Activated CD4-positive, alpha-beta T cell treated with anti-CD3 and anti-CD28 coated beads, Interleukin-2, amount 50 U/mL, for 48 hours (primary cell): ENCODE measurements at regions not wholly inside any gene's neighbourhood (a gene's known extent, or its start where the extent isn't known, plus 50 kb on each side); places are given as distances from the start of the nearest gene placed in this dataset.
A peak's percentile ranks its signal among the peaks of the same experiment; 100 is the strongest.
"Not testable (repeated sequence)": the region's sequence is repeated elsewhere in the genome, so short reads cannot be mapped to it uniquely, and the experiment has no call there.

Experiments
- DNase-seq, 2 experiments: peaks; one replicate each; pipeline ENCODE4 v3.0.0-alpha.2; 2020

DNA sequence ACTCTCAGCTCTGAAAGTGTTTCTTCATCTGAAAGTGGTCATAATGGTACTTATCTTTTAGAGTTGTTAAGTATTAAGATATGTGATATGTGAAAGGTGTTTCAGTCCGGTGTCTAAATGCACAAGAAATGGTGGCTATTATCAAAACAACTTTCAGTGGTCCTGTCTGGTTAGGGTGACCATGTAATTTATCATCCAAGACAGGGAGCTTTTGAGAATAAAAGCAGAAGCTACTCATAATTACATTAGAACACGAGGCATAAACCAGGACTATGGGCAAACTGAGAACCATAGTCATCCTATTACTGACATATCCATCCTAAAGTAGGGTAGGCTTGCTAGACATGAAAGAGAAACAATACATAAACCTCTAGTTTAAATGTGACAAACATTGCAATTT, 418.1 kb upstream of the SEMA6A start:
- no peak for DNase-seq

DNA sequence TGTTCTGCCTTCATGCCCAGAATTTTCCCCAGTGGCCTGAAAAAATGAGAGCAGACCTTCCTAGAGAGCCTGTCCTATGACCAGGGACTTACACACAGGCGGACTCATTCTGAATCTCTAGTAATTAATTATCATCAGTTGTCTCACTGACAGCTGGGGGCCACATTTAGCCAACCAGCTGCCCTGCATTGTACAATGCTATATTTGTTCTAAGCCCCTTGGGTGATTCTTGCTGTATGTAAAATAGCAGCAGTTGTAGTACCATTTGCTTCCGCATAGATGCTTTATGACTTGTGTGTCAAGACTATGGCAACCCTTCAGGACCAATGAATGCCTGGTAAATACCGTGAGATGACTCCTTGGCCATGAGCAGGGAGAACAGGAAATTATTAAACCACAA, 415.4 kb upstream of the SEMA6A start:
- DNase-seq: no peak

DNA sequence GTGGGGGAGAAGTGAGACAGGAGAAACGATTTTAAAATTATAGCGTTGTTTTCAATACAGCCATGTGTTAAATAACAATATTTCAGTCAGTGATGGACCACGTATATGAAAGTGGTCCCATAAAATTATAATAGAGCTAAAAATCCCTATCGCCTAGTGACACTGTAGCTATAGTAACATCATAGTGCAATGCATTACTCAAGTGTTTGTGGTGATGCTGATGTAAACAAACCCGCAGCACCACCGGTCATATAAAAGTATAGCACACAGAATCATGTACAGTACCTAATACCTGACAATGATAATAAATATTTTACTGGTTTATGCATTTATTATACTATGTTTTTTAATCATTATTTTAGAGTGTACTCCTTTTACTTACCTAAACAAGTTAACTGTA, 407.4 kb upstream of the SEMA6A start:
- DNase-seq: no peak

DNA sequence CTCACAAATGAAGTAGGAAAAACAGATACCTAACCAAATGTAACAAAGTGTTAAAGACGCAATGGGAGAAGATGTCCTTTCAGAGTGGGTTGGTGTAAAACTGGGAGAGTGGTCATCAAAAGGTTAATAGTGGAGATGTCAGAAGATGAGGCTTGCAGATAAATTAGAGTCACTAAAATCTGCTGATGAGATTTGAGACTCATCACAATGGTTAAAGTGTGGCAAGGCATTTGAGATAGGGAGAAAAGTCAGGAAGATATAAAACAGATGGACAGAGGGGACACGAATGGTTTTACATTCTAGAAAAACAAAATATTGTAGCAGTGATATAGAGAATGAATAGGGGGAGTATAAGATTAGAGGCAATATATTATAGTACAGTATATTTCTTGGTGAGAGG, 406.0 kb upstream of the SEMA6A start:
- no peak for DNase-seq

DNA sequence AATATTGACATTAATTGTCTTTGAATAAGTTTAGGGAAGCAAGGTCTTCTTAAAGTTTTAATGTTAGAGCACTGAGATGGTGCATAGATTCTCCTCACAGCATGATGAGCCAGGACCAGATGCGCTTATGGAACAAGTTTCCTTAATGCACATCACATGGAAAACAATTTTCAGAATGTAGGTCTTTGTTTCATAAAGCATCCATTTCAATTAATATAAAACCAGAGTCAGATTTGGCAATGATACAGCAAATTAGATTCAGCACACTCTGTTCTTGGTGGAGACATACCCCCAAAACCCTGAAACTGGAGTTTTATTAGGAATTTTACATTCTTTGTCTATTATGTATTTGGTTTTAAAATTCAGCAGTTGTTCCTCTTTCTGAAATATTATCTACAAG, 402.1 kb upstream of the SEMA6A start:
- DNase-seq: no peak

DNA sequence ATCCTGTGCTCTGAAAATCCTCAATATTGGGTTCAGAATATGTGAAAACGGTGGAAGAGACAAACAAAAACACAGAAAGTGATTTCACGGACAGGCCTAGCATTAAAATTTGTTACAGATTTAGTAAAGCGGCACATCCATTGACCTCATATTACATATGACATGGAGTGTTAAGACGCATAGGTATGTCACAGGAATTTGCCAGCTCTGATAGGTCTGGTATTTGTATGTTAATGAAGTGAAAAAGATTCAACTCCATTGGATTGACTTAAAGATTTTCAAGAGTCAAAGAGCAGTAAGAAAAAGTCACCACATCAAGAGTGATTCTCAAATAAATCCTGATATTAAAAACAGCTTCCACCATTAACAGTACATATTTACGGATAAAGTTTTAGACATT, 396.5 kb upstream of the SEMA6A start:
- DNase-seq: no peak

DNA sequence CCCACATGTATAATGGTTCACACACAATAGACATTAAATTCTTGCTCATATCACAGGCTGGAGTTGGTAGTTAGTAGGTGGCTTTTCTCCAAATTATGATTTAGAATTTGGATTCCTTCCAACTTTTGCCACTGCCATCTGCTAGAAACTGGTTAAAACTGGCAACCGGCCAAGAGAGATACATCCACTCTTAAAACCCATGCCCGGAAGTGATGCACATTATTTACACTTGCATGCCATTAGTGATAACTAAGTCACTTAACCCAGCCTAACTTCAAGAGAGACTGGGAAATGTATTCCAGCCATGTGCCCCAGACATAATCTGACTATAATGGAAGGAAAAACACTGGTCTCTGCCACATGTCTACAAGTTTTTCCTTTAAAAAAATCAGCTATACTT, 395.7 kb upstream of the SEMA6A start:
- DNase-seq: no peak

DNA sequence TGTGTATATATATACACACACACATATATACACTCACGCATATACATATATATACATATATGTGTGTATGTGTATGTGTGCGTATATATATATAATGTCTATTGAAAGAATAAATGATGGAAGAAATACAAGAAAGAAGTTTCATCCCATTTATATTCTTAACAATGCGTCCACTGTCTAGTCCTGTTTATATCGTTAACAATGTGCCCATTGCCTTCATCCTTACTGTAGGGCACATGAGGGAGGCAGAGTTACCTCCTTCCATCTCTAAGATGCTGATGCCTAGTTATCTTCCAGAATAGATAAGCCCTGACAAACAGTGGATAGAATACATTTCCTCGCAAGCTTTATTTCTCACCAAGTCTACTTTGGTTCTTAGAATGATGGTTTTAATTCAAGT, 389.8 kb upstream of the SEMA6A start:
- no peak for DNase-seq

DNA sequence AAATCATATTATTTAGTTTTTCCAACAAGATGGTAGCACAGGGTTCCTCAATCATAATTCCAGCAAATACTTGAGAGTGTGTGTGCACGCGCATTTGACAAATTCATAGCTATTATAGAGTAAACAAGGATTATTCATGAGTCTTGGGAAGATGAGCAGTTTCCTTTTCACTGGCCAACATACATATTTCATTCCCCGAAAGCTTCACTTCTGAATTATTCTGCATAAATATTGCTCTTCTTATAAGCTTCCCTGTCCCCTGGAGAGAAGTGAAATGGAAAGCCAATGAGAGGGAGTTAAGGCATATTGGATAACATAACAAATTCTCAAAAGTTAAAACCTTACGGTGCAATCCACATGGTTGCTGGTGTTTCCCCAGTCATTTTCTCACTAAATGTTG, 386.4 kb upstream of the SEMA6A start:
- no peak for DNase-seq

DNA sequence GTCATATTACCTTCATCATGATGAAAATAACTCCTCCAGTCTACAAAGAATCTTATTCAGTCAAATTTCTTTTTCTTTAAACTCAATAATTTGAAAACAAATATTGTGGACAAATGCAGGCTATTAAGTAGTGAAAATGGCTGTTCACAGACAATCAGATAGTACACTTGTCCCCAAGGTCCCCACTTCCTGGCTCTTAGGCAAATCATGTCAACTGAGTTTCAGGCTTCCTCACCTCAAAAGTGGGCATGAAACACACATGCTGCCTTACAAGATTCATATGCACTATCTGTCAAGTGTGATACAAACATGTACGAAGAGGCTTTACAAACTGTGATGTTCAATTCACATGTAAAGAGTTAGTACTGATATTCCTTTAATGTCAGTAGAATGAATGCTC, 385.2 kb upstream of the SEMA6A start:
- no peak for DNase-seq

DNA sequence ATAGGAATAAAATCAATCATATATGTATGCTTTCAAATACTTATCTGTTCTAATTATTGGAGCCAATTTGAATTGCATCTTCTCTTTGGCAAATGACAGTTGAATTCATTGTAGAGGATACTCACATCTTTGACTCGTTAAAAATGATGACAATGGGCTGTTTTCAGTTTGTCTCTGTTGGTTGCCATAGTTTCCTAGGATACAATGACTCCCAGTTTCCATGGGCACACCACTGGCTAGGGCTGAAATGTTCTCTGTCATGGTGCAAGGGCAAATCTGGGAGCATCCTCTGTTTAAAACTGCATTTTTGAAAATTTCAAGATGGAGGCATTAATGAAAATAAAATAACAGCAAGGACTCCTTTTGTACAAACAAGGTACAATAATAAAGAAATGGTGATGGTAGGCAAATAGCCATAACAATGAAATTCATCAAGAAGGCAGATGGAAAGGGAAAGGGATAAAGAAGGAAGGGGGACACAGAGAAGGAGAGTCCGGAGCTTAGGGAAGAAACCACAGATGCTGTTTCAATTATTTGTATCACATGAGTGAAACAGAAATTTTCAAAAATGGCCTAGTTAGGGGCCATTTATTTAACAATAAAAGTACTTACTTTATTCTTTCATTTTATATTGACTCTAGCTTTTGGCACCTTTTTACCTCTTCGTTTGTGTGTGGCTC, 378.8 kb upstream of the SEMA6A start:
- DNase-seq: no peak

DNA sequence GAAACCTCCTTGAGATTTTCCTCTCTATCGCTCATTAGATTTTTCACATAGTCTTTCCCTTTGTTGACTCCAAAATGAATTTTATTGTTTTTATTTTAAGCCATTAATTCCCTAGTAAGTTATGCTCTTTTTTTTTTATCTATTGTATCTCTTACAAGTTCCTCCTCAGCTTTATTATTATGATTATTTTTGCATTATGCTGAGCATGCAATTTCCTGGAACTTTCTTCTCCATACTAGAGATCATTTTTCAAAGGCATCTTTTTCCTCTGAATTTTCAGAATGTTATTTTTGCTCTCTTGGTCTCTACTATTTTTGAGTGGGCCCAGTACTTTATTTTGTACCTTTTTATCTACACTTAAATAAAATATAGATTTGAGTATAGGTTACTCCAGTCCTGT, 376.6 kb upstream of the SEMA6A start:
- no peak for DNase-seq

DNA sequence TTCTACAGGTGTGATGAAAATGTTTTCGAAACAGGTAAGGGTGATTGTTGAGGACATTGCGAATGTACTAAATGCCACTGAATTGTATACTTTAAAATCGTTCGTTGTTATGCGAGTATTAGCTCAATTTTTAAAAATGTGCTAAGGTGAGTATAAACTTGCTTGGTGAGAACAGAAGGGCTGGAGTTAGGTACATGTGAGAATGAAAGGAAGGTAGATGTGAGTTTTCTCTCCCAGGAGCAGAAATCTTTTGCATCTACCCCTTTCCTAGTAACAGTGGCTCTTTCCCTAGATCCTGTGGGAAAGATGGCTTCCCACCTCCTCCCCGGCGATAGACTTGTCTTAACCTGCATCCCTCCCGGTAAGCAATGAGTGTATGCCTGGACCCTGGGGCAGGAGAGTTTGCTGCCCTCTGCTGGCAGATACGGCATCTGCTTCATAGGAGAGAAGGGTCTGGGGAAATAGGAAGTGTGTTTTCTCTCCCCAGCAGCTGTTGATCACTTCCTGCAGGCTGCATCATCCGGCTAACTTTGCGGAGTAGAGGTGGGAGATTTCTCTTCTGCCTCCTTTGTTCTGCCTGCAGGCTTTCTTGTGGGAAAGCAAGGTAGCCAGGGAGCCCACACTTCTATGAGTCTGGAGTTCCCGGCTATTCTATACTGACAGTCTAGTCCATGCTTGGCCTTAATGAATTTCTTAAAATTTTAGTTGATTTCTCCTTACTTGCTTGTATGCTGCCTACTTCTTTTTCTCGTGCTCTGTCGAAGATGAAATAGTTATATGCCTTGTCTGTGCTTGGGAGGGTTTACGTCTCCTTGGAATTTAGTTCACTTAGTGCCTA, 373.3 kb upstream of the SEMA6A start:
- DNase-seq: peak; percentile 72 to 75

DNA sequence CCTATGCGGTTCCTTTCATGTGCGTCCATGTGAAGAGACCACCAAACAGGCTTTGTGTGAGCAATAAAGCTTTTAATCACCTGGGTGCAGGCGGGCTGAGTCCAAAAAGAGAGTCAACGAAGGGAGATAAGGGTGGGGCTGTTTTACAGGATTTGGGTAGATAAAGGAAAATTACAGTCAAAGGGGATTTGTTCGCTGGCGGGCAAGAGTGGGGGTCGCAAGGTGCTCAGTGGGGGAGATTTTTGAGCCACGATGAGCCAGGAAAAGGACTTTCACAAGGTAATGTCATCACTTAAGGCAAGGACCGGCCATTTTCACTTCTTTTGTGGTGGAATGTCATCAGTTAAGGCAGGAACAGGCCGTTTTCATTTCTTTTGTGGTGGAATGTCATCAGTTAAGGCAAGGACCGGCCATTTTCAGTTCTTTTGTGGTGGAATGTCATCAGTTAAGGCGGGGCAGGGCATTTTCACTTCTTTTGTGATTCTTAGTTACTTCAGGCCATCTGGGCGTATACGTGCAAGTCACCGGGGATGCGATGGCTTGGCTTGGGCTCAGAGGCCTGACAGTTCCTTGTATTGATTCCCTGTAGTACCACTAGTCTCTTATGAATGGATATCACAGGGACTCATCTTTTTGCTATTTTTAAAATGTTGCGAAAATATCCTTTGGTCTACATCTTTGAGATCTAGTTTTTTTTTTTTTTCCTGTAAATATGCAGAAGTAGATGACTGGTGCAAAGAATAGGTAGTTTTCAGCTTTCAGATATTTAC, 371.2 kb upstream of the SEMA6A start:
- DNase-seq: not testable (repeated sequence)

DNA sequence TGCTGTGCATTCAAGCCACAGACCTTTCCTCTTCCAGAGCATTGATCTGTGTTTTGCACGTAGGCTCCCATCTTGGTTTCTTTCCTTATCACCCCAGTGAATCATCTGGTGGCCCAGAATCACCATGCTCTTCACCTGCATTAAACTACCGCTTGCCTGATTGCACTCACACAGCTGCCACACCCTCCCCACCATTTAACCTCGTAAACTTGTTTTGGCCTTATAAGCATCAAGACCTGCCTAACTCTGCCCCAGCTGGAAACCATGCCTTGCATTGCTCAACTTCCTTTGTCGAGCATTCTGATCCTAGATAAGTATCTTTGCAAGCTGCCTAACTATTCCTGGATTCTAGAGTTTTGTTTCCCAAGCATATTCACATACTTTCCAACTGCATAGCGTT, 369.6 kb upstream of the SEMA6A start:
- no peak for DNase-seq

DNA sequence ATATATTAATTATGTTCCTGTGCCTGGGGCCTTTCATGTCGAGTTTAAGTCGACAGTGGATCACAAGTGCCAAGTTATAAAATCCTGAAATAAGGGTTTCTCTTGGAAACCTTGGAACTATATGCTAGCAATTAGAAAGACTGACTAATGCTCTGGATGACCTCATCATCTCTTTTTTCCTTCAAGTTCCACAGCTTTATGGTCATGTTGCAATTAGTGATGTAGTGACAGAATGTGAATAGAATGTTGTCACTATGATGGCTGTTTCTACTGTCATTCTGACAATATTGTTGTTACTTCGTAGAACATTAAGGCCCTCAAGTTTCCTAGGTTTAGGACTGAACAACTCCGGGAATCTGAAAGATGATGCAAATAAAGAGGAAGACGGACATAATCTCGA, 368.0 kb upstream of the SEMA6A start:
- no peak for DNase-seq

DNA sequence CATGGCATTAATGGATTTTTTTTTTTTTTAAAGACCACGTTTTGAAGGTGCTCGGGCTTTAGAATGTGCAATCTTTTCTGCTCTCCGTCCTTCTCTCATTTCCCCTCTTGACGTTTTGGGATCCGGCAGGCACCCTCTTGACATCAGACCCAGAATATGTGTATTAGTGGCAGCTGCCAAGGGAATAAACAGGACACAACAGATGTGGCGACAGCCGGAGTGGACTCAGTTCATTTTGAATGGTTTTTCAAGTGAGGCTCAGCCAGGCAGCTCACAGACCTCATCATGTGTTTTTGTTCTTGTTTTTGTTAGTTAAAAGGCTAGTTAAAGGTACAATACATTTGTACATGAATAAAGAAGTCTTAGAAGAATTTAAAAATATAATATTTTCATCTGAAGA, 365.0 kb upstream of the SEMA6A start:
- DNase-seq: no peak

DNA sequence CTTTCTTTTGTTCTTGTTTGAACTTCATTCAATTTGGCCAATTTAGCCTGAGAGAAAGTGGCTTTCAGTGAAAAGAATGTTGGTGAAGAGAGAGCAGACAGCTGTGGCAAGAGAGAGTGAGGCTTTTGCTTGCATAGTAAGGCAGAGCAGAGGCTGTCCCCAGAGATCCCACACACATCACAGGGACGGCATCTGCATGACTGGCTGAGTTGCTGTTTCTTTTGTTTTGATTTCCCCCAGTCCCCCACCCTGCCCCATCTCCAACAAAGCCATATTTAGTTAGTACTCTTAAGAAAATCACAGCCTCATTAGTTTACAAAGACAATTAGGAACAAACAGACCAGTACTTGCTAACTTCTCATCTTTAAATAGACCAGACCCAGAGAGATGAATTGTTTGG, 363.9 kb upstream of the SEMA6A start:
- DNase-seq: no peak

DNA sequence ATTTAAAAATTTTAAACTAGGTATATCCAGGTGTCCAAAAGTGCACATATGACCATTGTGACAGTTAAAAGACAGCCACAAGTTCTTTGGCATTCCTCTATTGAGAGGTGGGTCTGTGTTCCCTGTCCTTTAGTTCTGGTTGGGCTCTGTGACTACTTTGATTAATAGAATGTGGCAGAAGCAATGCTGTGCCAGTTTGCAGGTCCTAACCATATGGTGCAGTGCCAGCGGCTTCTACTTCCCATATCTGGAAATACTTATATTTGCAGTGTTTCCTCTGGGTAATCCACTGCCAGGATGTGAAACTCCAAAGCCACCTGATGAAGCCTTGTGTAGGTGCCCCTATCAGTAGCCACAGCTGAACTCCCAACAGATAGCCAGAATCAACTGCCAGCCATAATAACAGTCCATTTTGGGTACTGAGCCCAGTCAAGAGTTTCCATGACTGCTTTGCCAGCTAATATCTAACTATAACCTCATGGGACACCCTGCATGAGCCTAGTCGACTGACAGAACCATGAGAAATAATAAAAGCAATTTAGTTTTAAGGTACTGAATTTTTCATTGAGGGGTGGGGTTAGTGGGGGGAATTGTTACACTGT, 361.0 kb upstream of the SEMA6A start:
- no peak for DNase-seq

DNA sequence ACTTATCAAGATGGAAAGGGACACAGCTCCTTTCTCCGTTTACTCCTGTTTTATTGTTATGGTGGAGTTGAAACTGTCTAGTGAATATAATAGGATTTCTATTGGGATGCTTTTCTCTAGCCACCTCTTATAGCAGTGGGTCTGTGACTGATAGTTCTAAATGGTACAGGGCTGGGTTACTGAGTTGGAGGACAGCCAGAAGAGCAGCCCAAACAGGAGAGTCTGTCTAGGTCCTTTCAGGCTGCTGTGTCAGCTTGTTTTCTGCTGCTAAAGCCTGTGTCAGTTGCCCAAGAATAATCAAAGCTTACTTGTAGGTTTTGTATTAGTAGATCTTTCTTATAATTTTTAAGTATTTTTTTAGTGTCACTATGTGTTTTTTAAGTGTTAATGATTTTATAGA, 356.0 kb upstream of the SEMA6A start:
- no peak for DNase-seq

DNA sequence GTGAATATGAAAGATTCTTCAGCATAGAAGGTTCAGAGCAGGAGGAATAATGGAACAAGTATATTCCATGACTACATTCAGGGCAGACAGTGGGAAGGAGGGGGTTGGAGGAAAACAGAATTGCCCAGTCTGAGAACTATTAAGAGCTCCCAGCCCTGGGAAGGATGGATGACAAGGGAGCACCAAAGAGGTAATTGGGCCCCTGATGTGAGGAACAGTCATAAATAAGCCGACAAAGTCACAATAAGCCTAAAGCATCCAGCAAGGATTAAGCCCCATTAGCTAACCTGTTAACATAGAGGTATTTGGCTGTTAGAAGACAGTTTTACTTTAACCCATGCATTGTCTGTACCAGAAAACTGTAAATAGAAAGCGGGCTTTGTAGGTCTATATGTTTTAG, 348.7 kb upstream of the SEMA6A start:
- no peak for DNase-seq

DNA sequence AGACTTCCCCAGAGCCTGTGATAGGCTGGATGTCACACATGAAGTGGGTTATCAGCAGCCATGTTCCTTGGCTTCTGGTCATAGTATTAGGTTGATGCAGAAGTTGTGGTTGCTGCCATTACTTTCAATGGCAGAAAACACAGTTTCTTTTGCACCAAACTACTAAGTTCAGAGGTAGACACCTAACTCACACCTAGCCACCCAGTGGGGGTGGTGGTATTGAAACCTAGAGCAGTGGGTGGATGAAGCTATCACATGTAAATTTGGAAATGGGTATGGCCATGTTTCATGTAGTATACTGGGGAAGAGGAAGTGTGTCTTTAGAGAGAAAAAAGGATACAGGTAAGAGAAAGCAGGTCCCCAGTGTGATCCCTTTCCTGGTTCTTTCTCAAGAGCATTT, 347.9 kb upstream of the SEMA6A start:
- DNase-seq: no peak

DNA sequence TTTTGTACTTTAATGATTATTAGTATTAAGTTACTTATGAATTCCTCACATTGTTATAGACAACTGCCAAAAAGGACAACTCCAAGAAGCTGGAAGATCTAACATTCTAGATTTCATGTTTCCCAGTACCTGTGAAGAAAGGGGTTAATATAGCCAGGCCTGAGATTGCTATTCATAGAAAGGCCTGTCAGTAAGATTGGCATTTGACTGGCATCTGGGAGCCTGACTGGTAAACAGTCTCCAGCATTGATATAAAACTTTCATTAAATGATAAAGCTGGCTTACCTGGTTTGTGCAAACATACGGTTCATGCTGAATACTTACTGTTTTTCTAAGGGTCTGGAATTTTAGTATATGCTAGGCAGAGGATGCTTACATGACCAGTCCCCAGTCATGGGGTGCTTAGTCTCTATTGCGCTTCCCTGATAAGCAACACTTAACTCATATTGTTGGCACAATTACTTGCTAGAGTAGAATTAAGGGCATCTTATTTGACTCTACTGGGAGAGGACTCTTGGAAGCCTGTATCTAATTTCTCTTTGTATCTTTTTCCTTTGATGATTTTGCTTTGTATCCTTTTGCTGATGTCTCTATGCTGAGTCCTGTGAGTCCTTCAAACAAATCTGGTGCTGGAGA, 340.4 kb upstream of the SEMA6A start:
- no peak for DNase-seq
